ENCODE measurements at regions not wholly inside any gene's neighbourhood (a gene's known extent, or its start where the extent isn't known, plus 50 kb on each side); places are given as distances from the start of the nearest gene placed in this dataset.

- Histone ChIP-seq H3K36me3 (ENCODE audit: insufficient read depth, insufficient read length, low read length) (no peaks in the 10 kb centered on the region), H3K4me1 (ENCODE audit: insufficient read depth, insufficient read length) (no peaks in the 10 kb centered on the region), H3K27me3 (ENCODE audit: insufficient read depth, insufficient read length) (no peaks in the 10 kb centered on the region), H3K9me3 (ENCODE audit: insufficient read depth, low read length) (no peaks in the 10 kb centered on the region), H3K9ac (ENCODE audit: insufficient read length, low read depth) (no peak overlapping the region), H3K4me3 (ENCODE audit: insufficient read length, low read depth) (no peak overlapping the region)
- no peak for TF ChIP-seq ZNF274 (IDR thresholded peaks at IDR 0.05; ENCODE audit: low read depth, low read length)
- no peak for DNase-seq (ENCODE audit: low read depth, low spot score)
Measured at GRCh38 chr3:67196677-67197076, 198.6 kb downstream of the KBTBD8 start.

DNA sequence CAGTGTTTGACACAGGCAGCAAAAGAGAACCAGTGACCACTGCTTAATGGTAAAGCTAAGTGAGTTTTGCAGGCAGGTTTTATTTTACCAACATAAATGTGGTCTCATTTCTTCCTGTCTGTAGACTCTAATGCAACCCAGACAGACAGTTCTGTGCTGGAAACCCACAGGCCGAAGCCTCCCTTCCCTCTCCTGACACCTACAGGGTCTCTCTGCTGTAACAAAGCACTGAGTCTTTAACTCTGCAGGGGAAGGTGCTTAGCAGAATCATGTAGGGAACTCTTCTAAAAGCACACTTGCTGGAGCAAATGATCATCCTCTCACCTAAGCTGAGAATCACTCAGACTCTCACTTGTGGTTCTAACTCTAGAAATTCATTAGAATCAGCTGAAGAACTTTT, 200.3 kb downstream of the KBTBD8 start:
- Histone ChIP-seq H3K9me3 (ENCODE audit: insufficient read depth, low read length) (no peaks in the 10 kb centered on the region; the same call in 1 of the 2 replicates), H3K4me3 (ENCODE audit: insufficient read length, low read depth) (no peak overlapping the region), H3K9ac (ENCODE audit: insufficient read length, low read depth) (no peak overlapping the region), H3K36me3 (ENCODE audit: insufficient read depth, insufficient read length, low read length) (no peaks in the 10 kb centered on the region), H3K4me1 (ENCODE audit: insufficient read depth, insufficient read length) (no peaks in the 10 kb centered on the region), H3K27me3 (ENCODE audit: insufficient read depth, insufficient read length) (no peaks in the 10 kb centered on the region)
- no peak for TF ChIP-seq YY1 (IDR thresholded peaks at IDR 0.05; ENCODE audit: insufficient read depth, insufficient read length)
- no peak for TF ChIP-seq SUZ12 (IDR thresholded peaks at IDR 0.05; ENCODE audit: extremely low read depth, insufficient read depth, insufficient read length)
- TF ChIP-seq ZNF274 (IDR thresholded peaks at IDR 0.05; ENCODE audit: low read depth, low read length) = no peak
- DNase-seq (ENCODE audit: low read depth, low spot score) = peak; percentile 3

- no peak for TF ChIP-seq ZNF274 (IDR thresholded peaks at IDR 0.05; ENCODE audit: low read depth, low read length)
- TF ChIP-seq YY1 (IDR thresholded peaks at IDR 0.05; ENCODE audit: insufficient read depth, insufficient read length) = no peak
- no peak overlapping the region for H3K9ac ChIP-seq (ENCODE audit: insufficient read length, low read depth)
- H3K4me3 ChIP-seq (ENCODE audit: insufficient read length, low read depth) = no peak overlapping the region
- H3K27me3 ChIP-seq (ENCODE audit: insufficient read depth, insufficient read length) = no peaks in the 10 kb centered on the region
- no peak for DNase-seq (ENCODE audit: low read depth, low spot score)
- no peaks in the 10 kb centered on the region; the same call in 1 of the 2 replicates for H3K9me3 ChIP-seq (ENCODE audit: insufficient read depth, low read length)
- H3K36me3 ChIP-seq (ENCODE audit: insufficient read depth, insufficient read length, low read length) = no peaks in the 10 kb centered on the region
- no peaks in the 10 kb centered on the region for H3K4me1 ChIP-seq (ENCODE audit: insufficient read depth, insufficient read length)
Measured at GRCh38 chr3:67200618-67201017, 202.5 kb downstream of the KBTBD8 start.

DNA sequence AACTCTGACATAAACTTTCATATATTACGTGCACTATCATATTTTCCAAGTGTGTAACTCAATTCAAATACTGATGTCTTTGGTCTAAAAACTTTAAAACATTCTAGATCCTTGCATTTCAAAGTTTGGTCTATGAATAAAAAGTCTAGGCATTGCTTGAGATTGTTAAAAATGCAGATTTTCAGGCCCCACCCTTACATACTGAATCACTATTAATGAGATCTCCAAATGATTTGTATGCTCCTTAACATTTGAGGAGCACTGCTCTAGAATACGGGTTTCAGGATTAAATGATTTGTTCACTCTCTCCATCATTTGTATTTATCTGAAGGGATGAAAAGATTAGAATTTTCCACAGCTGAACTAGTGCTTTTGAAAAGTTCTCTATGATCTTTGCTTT, 202.9 kb downstream of the KBTBD8 start:
- H3K36me3 ChIP-seq (ENCODE audit: insufficient read depth, insufficient read length, low read length) = no peaks in the 10 kb centered on the region
- H3K4me1 ChIP-seq (ENCODE audit: insufficient read depth, insufficient read length) = no peaks in the 10 kb centered on the region
- no peak overlapping the region for H3K9ac ChIP-seq (ENCODE audit: insufficient read length, low read depth)
- no peak for DNase-seq (ENCODE audit: low read depth, low spot score)
- TF ChIP-seq YY1 (IDR thresholded peaks at IDR 0.05; ENCODE audit: insufficient read depth, insufficient read length) (no peak), ZNF274 (IDR thresholded peaks at IDR 0.05; ENCODE audit: low read depth, low read length) (no peak)
- no peak overlapping the region for H3K4me3 ChIP-seq (ENCODE audit: insufficient read length, low read depth)
- no peaks in the 10 kb centered on the region; the same call in 1 of the 2 replicates for H3K9me3 ChIP-seq (ENCODE audit: insufficient read depth, low read length)
- no peaks in the 10 kb centered on the region for H3K27me3 ChIP-seq (ENCODE audit: insufficient read depth, insufficient read length)

GRCh38 chr3:67202053-67202452, 203.9 kb downstream of the KBTBD8 start:
- no peak overlapping the region for H3K4me3 ChIP-seq (ENCODE audit: insufficient read length, low read depth)
- no peak overlapping the region for H3K9ac ChIP-seq (ENCODE audit: insufficient read length, low read depth)
- no peak for DNase-seq (ENCODE audit: low read depth, low spot score)
- no peaks in the 10 kb centered on the region for H3K4me1 ChIP-seq (ENCODE audit: insufficient read depth, insufficient read length)
- no peaks in the 10 kb centered on the region; the same call in 1 of the 2 replicates for H3K9me3 ChIP-seq (ENCODE audit: insufficient read depth, low read length)
- H3K27me3 ChIP-seq (ENCODE audit: insufficient read depth, insufficient read length) = no peaks in the 10 kb centered on the region
- TF ChIP-seq YY1 (IDR thresholded peaks at IDR 0.05; ENCODE audit: insufficient read depth, insufficient read length) (no peak), ZNF274 (IDR thresholded peaks at IDR 0.05; ENCODE audit: low read depth, low read length) (no peak), SUZ12 (IDR thresholded peaks at IDR 0.05; ENCODE audit: extremely low read depth, insufficient read depth, insufficient read length) (no peak)
- H3K36me3 ChIP-seq (ENCODE audit: insufficient read depth, insufficient read length, low read length) = no peaks in the 10 kb centered on the region

DNA sequence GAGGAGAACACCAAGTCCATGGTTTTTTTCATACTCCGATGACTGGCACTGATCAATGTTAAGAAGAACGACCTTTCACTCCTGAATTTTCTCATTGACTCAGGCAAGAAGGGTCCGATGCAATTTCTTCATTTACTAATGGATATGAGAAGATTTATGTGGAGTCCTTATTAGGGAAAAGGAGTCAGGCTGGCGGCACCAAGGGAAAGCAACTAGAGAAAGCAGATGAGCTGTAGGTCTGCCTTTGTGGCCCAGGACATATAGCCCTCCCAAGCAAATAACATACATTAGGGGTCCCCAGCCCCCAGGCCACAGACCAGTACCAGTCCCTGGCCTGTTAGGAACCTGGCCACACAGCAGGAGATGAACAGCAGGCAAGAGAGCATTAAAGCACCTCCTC, 206.8 kb downstream of the KBTBD8 start:
- Histone ChIP-seq H3K9ac (ENCODE audit: insufficient read length, low read depth) (no peak overlapping the region), H3K4me3 (ENCODE audit: insufficient read length, low read depth) (no peak overlapping the region), H3K4me1 (ENCODE audit: insufficient read depth, insufficient read length) (no peaks in the 10 kb centered on the region), H3K9me3 (ENCODE audit: insufficient read depth, low read length) (no peaks in the 10 kb centered on the region; the same call in 1 of the 2 replicates), H3K36me3 (ENCODE audit: insufficient read depth, insufficient read length, low read length) (no peaks in the 10 kb centered on the region), H3K27me3 (ENCODE audit: insufficient read depth, insufficient read length) (no peaks in the 10 kb centered on the region)
- TF ChIP-seq YY1 (IDR thresholded peaks at IDR 0.05; ENCODE audit: insufficient read depth, insufficient read length) = no peak
- TF ChIP-seq ZNF274 (IDR thresholded peaks at IDR 0.05; ENCODE audit: low read depth, low read length) = no peak
- no peak for TF ChIP-seq SUZ12 (IDR thresholded peaks at IDR 0.05; ENCODE audit: extremely low read depth, insufficient read depth, insufficient read length)
- DNase-seq (ENCODE audit: low read depth, low spot score) = no peak

DNA sequence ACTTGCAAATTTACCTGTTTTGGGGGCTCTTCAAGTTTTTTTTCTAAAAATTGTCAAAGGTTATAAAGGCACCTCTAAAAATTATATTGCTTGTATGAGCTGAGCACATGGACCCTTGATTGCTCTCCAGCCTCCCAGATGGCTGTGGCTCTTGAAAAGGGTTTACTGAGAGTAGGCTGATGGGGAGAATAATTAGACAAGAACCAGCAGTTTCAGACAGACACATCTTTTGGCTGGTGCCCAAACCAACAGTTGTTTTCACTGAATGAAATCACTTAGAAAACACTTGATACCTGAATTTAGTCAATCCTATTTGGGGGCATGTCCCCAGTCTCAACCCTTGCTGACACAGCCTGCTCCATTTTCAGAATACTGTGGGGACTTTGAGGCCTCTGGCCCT, 217.6 kb downstream of the KBTBD8 start:
- DNase-seq (ENCODE audit: low read depth, low spot score) = no peak
- Histone ChIP-seq H3K4me3 (ENCODE audit: insufficient read length, low read depth) (no peak overlapping the region), H3K27me3 (ENCODE audit: insufficient read depth, insufficient read length) (no peaks in the 10 kb centered on the region), H3K9me3 (ENCODE audit: insufficient read depth, low read length) (no peaks in the 10 kb centered on the region), H3K9ac (ENCODE audit: insufficient read length, low read depth) (no peak overlapping the region), H3K4me1 (ENCODE audit: insufficient read depth, insufficient read length) (no peaks in the 10 kb centered on the region), H3K36me3 (ENCODE audit: insufficient read depth, insufficient read length, low read length) (no peaks in the 10 kb centered on the region)
- TF ChIP-seq ZNF274 (IDR thresholded peaks at IDR 0.05; ENCODE audit: low read depth, low read length) (no peak), YY1 (IDR thresholded peaks at IDR 0.05; ENCODE audit: insufficient read depth, insufficient read length) (no peak), SUZ12 (IDR thresholded peaks at IDR 0.05; ENCODE audit: extremely low read depth, insufficient read depth, insufficient read length) (no peak)

GRCh38 chr3:67227030-67227429, 228.9 kb downstream of the KBTBD8 start:
- H3K4me3 ChIP-seq (ENCODE audit: insufficient read length, low read depth) = no peak overlapping the region
- H3K4me1 ChIP-seq (ENCODE audit: insufficient read depth, insufficient read length) = no peaks in the 10 kb centered on the region
- H3K9me3 ChIP-seq (ENCODE audit: insufficient read depth, low read length) = no peaks in the 10 kb centered on the region
- no peak overlapping the region for H3K9ac ChIP-seq (ENCODE audit: insufficient read length, low read depth)
- no peaks in the 10 kb centered on the region for H3K27me3 ChIP-seq (ENCODE audit: insufficient read depth, insufficient read length)
- H3K36me3 ChIP-seq (ENCODE audit: insufficient read depth, insufficient read length, low read length) = no peaks in the 10 kb centered on the region
- no peak for TF ChIP-seq SUZ12 (IDR thresholded peaks at IDR 0.05; ENCODE audit: extremely low read depth, insufficient read depth, insufficient read length)
- TF ChIP-seq YY1 (IDR thresholded peaks at IDR 0.05; ENCODE audit: insufficient read depth, insufficient read length) = no peak
- no peak for TF ChIP-seq ZNF274 (IDR thresholded peaks at IDR 0.05; ENCODE audit: low read depth, low read length)
- DNase-seq (ENCODE audit: low read depth, low spot score) = no peak

Measured in NT2/D1 (cell line).